ENCODE measurements at regions not wholly inside any gene's neighbourhood (a gene's known extent, or its start where the extent isn't known, plus 50 kb on each side); places are given as distances from the start of the nearest gene placed in this dataset.

GRCh38 chr20:52736507-52736906, 235.7 kb upstream of the TSHZ2 start:
- TF ChIP-seq CTCF (conservative IDR thresholded peaks at IDR 0.05): no peak
- TF ChIP-seq EZH2 (IDR thresholded peaks at IDR 0.05; ENCODE audit: low read depth): no peak

GRCh38 chr20:52731093-52731492, 241.1 kb upstream of the TSHZ2 start:
- H3K79me2 ChIP-seq (ENCODE audit: low read depth): no peaks in the 10 kb centered on the region
- no peak overlapping the region for H2AFZ ChIP-seq
- no TSS peak for BruUV-seq (replicated peaks)
- CTCF ChIA-PET: no interaction called here
- no peaks in the 10 kb centered on the region for H3F3A ChIP-seq (ENCODE audit: insufficient read depth, low read depth)
- H3K4me2 ChIP-seq: no peak overlapping the region
- H3K9me2 ChIP-seq (ENCODE audit: insufficient read depth): no peaks in the 10 kb centered on the region
- POLR2A ChIA-PET (ENCODE audit: unreplicated experiment): no interaction called here
- no peak overlapping the region for H3K27ac ChIP-seq
- H3K36me3 ChIP-seq (ENCODE audit: low read depth): no peaks in the 10 kb centered on the region
- no peak for DNase-seq
- peaks cover 4% of the 10 kb centered on the region; the same call in 1 of the 2 replicates for H3K9me3 ChIP-seq (ENCODE audit: insufficient read depth, low read depth)
- intact Hi-C loops (cut with micrococcal nuclease; ENCODE audit: unreplicated experiment): no loop called here
- peaks cover 27% of the 10 kb centered on the region; the same call in 1 of the 2 replicates for H3K27me3 ChIP-seq (ENCODE audit: insufficient read depth, low read depth)
- H4K20me1 ChIP-seq (ENCODE audit: insufficient read depth): no peaks in the 10 kb centered on the region
- no peaks in the 10 kb centered on the region for H3K4me1 ChIP-seq (replicated peaks; ENCODE audit: insufficient read depth)
- TF ChIP-seq CTCF (conservative IDR thresholded peaks at IDR 0.05) (no peak), EZH2 (IDR thresholded peaks at IDR 0.05; ENCODE audit: low read depth) (no peak)
- H3K4me3 ChIP-seq: no peak overlapping the region

More at GRCh38 chr20:52736507-52736906, 235.7 kb upstream of the TSHZ2 start:
- no peaks in the 10 kb centered on the region for H3F3A ChIP-seq (ENCODE audit: insufficient read depth, low read depth)
- no peaks in the 10 kb centered on the region for H3K9me3 ChIP-seq (ENCODE audit: insufficient read depth, low read depth)
- no peak overlapping the region for H3K27ac ChIP-seq
- POLR2A ChIA-PET (ENCODE audit: unreplicated experiment): no interaction called here
- no peak for DNase-seq
- CTCF ChIA-PET: no interaction called here
- H3K4me2 ChIP-seq: no peak overlapping the region
- H3K4me1 ChIP-seq (replicated peaks; ENCODE audit: insufficient read depth): no peaks in the 10 kb centered on the region
- peaks cover 51% of the 10 kb centered on the region for H3K27me3 ChIP-seq (ENCODE audit: insufficient read depth, low read depth)
- intact Hi-C loops (cut with micrococcal nuclease; ENCODE audit: unreplicated experiment): no loop called here
- no peaks in the 10 kb centered on the region for H3K36me3 ChIP-seq (ENCODE audit: low read depth)
- H2AFZ ChIP-seq: no peak overlapping the region
- no peaks in the 10 kb centered on the region for H4K20me1 ChIP-seq (ENCODE audit: insufficient read depth)
- BruUV-seq (replicated peaks): no TSS peak
- H3K4me3 ChIP-seq: no peak overlapping the region
- no peaks in the 10 kb centered on the region for H3K79me2 ChIP-seq (ENCODE audit: low read depth)
- H3K9me2 ChIP-seq (ENCODE audit: insufficient read depth): no peaks in the 10 kb centered on the region

GRCh38 chr20:52727740-52728456, 244.3 kb upstream of the TSHZ2 start:
- Histone ChIP-seq H3K9me2 (ENCODE audit: insufficient read depth) (no peaks in the 10 kb centered on the region), H3F3A (ENCODE audit: insufficient read depth, low read depth) (no peaks in the 10 kb centered on the region), H2AFZ (no peak overlapping the region), H3K79me2 (ENCODE audit: low read depth) (no peaks in the 10 kb centered on the region), H3K9me3 (ENCODE audit: insufficient read depth, low read depth) (peaks cover 4% of the 10 kb centered on the region; the same call in 1 of the 2 replicates), H3K36me3 (ENCODE audit: low read depth) (no peaks in the 10 kb centered on the region), H4K20me1 (ENCODE audit: insufficient read depth) (no peaks in the 10 kb centered on the region), H3K4me3 (no peak overlapping the region), H3K4me2 (no peak overlapping the region), H3K27ac (no peak overlapping the region), H3K4me1 (replicated peaks; ENCODE audit: insufficient read depth) (no peaks in the 10 kb centered on the region), H3K27me3 (ENCODE audit: insufficient read depth, low read depth) (peaks cover 44% of the 10 kb centered on the region; the same call in 1 of the 2 replicates)
- no TSS peak for BruUV-seq (replicated peaks)
- ChIA-PET CTCF (no interaction called here), POLR2A (ENCODE audit: unreplicated experiment) (no interaction called here)
- TF ChIP-seq CTCF (conservative IDR thresholded peaks at IDR 0.05) (no peak), EZH2 (IDR thresholded peaks at IDR 0.05; ENCODE audit: low read depth) (no peak)
- intact Hi-C loops (cut with micrococcal nuclease; ENCODE audit: unreplicated experiment): no loop called here
- no peak for DNase-seq

All from PC-9 (cell line).